ENCODE measurements at regions not wholly inside any gene's neighbourhood (a gene's known extent, or its start where the extent isn't known, plus 50 kb on each side); places are given as distances from the start of the nearest gene placed in this dataset.

DNA sequence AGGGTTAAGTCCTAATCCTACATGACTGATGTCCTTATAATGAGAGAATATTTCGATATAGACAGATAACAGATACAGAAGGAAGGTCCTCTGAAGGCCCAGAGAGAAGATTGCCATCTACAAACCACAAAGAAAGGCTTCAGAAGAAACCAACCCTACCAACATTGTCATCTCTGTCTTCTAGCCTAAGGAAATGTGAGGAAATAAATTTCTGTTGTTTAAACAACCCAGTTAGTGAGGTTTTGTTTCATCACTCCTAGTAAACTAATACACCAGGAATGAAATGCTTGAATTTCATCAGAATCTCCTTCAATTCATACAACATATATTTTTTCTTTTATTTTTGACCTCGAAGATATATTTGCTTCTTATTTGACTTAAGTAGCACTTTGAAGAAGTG, 1527.8 kb downstream of the STIM2 start:
- DNase-seq (ENCODE audit: low read depth in 1 of 2, low spot score in 1 of 2) = no peak
- Histone ChIP-seq H3K27ac (replicated peaks) (no peak overlapping the region), H3K27me3 (ENCODE audit: insufficient read depth, poor library complexity, severe bottlenecking) (no peaks in the 10 kb centered on the region), H3K4me3 (replicated peaks; ENCODE audit: insufficient read depth, low read length) (no peak overlapping the region)
- TF ChIP-seq SPI1 (IDR thresholded peaks at IDR 0.05; ENCODE audit: borderline replicate concordance, low read depth) = no peak
- TF ChIP-seq, protein P1, sequence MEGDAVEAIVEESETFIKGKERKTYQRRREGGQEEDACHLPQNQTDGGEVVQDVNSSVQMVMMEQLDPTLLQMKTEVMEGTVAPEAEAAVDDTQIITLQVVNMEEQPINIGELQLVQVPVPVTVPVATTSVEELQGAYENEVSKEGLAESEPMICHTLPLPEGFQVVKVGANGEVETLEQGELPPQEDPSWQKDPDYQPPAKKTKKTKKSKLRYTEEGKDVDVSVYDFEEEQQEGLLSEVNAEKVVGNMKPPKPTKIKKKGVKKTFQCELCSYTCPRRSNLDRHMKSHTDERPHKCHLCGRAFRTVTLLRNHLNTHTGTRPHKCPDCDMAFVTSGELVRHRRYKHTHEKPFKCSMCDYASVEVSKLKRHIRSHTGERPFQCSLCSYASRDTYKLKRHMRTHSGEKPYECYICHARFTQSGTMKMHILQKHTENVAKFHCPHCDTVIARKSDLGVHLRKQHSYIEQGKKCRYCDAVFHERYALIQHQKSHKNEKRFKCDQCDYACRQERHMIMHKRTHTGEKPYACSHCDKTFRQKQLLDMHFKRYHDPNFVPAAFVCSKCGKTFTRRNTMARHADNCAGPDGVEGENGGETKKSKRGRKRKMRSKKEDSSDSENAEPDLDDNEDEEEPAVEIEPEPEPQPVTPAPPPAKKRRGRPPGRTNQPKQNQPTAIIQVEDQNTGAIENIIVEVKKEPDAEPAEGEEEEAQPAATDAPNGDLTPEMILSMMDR (IDR thresholded peaks at IDR 0.05; ENCODE audit: insufficient read depth, low read length) = no peak
- TF ChIP-seq, protein P2, sequence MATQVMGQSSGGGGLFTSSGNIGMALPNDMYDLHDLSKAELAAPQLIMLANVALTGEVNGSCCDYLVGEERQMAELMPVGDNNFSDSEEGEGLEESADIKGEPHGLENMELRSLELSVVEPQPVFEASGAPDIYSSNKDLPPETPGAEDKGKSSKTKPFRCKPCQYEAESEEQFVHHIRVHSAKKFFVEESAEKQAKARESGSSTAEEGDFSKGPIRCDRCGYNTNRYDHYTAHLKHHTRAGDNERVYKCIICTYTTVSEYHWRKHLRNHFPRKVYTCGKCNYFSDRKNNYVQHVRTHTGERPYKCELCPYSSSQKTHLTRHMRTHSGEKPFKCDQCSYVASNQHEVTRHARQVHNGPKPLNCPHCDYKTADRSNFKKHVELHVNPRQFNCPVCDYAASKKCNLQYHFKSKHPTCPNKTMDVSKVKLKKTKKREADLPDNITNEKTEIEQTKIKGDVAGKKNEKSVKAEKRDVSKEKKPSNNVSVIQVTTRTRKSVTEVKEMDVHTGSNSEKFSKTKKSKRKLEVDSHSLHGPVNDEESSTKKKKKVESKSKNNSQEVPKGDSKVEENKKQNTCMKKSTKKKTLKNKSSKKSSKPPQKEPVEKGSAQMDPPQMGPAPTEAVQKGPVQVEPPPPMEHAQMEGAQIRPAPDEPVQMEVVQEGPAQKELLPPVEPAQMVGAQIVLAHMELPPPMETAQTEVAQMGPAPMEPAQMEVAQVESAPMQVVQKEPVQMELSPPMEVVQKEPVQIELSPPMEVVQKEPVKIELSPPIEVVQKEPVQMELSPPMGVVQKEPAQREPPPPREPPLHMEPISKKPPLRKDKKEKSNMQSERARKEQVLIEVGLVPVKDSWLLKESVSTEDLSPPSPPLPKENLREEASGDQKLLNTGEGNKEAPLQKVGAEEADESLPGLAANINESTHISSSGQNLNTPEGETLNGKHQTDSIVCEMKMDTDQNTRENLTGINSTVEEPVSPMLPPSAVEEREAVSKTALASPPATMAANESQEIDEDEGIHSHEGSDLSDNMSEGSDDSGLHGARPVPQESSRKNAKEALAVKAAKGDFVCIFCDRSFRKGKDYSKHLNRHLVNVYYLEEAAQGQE (IDR thresholded peaks at IDR 0.05; ENCODE audit: insufficient replicate concordance, low read depth) = no peak
- TF ChIP-seq GABPA (IDR thresholded peaks at IDR 0.05; ENCODE audit: low read depth) = no peak
- no peak for TF ChIP-seq POLR2AphosphoS5 (IDR thresholded peaks at IDR 0.05; ENCODE audit: low read depth)

DNA sequence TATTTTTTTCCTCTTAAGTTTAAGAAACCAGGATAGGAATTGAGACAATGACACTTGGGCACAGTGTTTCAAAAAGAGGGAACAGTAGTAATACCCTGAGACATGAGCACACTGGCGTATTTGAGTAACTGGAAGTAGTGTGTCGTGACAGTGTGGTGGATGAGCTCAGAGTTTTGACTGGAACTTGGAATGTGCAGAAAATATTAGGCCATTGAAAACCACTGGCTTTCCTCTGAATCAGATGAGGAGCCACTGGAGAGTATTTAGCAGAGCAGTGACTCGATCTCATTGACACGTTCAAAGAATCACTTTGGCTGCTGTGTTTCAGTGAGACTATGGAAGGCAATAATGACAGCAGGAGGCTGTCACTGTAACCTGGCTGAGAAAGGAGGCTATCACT, 1531.2 kb downstream of the STIM2 start:
- Histone ChIP-seq H3K27ac (replicated peaks) (no peak overlapping the region), H3K4me3 (replicated peaks; ENCODE audit: insufficient read depth, low read length) (no peak overlapping the region), H3K27me3 (ENCODE audit: insufficient read depth, poor library complexity, severe bottlenecking) (no peaks in the 10 kb centered on the region)
- DNase-seq (ENCODE audit: low read depth in 1 of 2, low spot score in 1 of 2) = no peak
- TF ChIP-seq, protein P2 (IDR thresholded peaks at IDR 0.05; ENCODE audit: insufficient replicate concordance, low read depth) = no peak
- TF ChIP-seq SPI1 (IDR thresholded peaks at IDR 0.05; ENCODE audit: borderline replicate concordance, low read depth) = no peak
- TF ChIP-seq POLR2AphosphoS5 (IDR thresholded peaks at IDR 0.05; ENCODE audit: low read depth) = no peak
- TF ChIP-seq GABPA (IDR thresholded peaks at IDR 0.05; ENCODE audit: low read depth) = no peak
- TF ChIP-seq, protein P1 (IDR thresholded peaks at IDR 0.05; ENCODE audit: insufficient read depth, low read length) = no peak

DNA sequence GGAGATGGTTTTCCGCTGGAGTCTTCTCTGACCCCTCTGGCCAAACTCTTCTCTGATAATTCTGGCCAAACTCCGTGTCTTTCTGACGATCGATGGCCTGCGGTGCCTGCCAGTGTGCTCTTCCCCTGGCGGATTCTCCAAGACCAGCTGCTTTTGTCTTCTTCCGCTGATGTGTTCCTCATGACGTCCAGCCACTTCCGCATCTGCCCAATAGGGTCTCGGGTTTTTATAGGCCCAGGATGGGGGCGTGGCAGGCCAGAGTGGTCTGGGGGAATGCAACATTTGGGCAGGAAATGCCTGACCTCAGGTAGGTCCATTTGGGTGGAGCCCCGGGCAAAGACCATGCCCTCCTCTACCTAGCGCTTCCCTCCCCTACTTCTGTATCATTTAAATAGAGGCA, 1542.1 kb downstream of the STIM2 start:
- no peak for DNase-seq (ENCODE audit: low read depth in 1 of 2, low spot score in 1 of 2)
- Histone ChIP-seq H3K4me3 (replicated peaks; ENCODE audit: insufficient read depth, low read length) (no peak overlapping the region), H3K27ac (replicated peaks) (no peak overlapping the region), H3K27me3 (ENCODE audit: insufficient read depth, poor library complexity, severe bottlenecking) (no peaks in the 10 kb centered on the region)
- TF ChIP-seq, protein P1 (IDR thresholded peaks at IDR 0.05; ENCODE audit: insufficient read depth, low read length) = no peak
- TF ChIP-seq, protein P2 (IDR thresholded peaks at IDR 0.05; ENCODE audit: insufficient replicate concordance, low read depth) = no peak
- TF ChIP-seq GABPA (IDR thresholded peaks at IDR 0.05; ENCODE audit: low read depth) (no peak), SPI1 (IDR thresholded peaks at IDR 0.05; ENCODE audit: borderline replicate concordance, low read depth) (no peak), POLR2AphosphoS5 (IDR thresholded peaks at IDR 0.05; ENCODE audit: low read depth) (no peak)

Data from HL-60 (cell line).